Immature natural killer cell (primary cell): ENCODE measurements at regions not wholly inside any gene's neighbourhood (a gene's known extent, or its start where the extent isn't known, plus 50 kb on each side); places are given as distances from the start of the nearest gene placed in this dataset.

Source experiments
- DNase-seq, 3 donors: peaks; one replicate each; pipeline ENCODE4 v3.0.0; 2022; ENCODE audit warnings: mixed read lengths in 1 of 3
- H3K27ac Mint-ChIP-seq, 6 donors: one replicate each; pipeline ENCODE4 v1.8.0; 2020; ENCODE audit warnings: mixed read lengths in 6 of 6, mild to moderate bottlenecking in 5 of 6, inconsistent platforms in 4 of 6, moderate library complexity in 3 of 6
- H3K27me3 Mint-ChIP-seq, 3 donors: one replicate each; pipeline ENCODE4 v1.8.0; 2020 to 2021; ENCODE audit warnings: low read depth in 3 of 3, mild to moderate bottlenecking in 3 of 3, mixed read lengths in 3 of 3, moderate library complexity in 3 of 3, inconsistent platforms in 1 of 3
- H3K36me3 Mint-ChIP-seq, 3 donors: one replicate each; pipeline ENCODE4 v1.8.0; 2020; ENCODE audit warnings: mixed read lengths in 3 of 3, inconsistent platforms in 2 of 3, mild to moderate bottlenecking in 2 of 3
- H3K4me1 Mint-ChIP-seq, 2 donors: one replicate each; pipeline ENCODE4 v1.8.0; 2020; ENCODE audit warnings: inconsistent platforms in 2 of 2, mild to moderate bottlenecking in 2 of 2, mixed read lengths in 2 of 2, moderate library complexity in 1 of 2
- H3K4me3 Mint-ChIP-seq, 5 donors: one replicate each; pipeline ENCODE4 v1.8.0; 2020; ENCODE audit warnings: mild to moderate bottlenecking in 5 of 5, mixed read lengths in 5 of 5, inconsistent platforms in 3 of 5, moderate library complexity in 3 of 5
- H3K9me3 Mint-ChIP-seq, 6 donors: one replicate each; pipeline ENCODE4 v1.8.0; 2020; ENCODE audit warnings: mild to moderate bottlenecking in 6 of 6, mixed read lengths in 6 of 6, inconsistent platforms in 4 of 6, moderate library complexity in 3 of 6

DNA sequence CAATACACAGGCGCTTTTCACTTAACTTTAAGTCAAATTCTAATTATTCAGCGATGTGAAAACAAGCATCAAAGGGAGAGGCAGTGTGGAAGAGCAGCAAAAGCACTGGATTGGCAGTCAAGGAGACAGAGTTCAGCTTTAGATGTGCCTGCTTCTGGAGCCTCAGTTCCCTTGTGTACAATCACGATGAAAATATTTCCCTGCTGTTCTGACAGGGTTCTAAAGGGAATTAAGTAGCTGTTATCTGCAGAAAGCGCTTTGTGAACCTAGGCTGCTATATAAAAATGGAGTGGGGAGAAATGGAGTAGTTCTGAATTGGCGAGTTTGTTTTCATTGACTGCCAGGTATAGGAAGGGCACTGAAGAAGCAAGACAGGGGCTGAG is 237.8 kb upstream of the SP8 start:
- Mint-ChIP-seq H3K4me1 (no peaks in the 10 kb centered on the region), H3K4me3 (no peak overlapping the region), H3K9me3 (no peaks in the 10 kb centered on the region), H3K36me3 (no peaks in the 10 kb centered on the region), H3K27ac (no peak overlapping the region), H3K27me3 (peaks cover 0 to 5% (median 2%) of the 10 kb centered on the region in 3 donors)
- no peak for DNase-seq

DNA sequence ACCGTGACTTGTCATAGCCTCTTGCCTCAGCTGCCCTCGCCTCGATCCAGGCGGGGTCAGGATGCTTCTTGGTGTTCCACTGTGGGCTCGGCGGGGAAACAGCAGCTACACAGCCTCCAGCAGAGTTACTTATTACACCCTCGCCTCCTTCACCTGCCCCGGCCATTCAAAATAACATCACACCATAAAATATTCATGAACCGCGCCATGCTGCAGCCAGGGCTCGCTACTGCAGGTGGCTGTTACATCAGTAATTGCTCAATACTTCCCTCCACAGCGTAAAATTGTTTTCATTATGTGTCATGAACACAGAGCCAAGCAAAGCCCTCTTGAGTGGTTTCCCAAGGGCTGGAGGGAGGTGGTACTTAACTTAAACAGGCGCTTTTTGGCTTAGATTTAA is 241.5 kb upstream of the SP8 start:
- no peak for DNase-seq
- no peaks in the 10 kb centered on the region for H3K4me1 Mint-ChIP-seq
- no peak overlapping the region for H3K27ac Mint-ChIP-seq
- no peak overlapping the region for H3K4me3 Mint-ChIP-seq
- H3K36me3 Mint-ChIP-seq = no peaks in the 10 kb centered on the region
- peaks cover 0 to 5% (median 2%) of the 10 kb centered on the region in 3 donors for H3K27me3 Mint-ChIP-seq
- H3K9me3 Mint-ChIP-seq = no peaks in the 10 kb centered on the region

DNA sequence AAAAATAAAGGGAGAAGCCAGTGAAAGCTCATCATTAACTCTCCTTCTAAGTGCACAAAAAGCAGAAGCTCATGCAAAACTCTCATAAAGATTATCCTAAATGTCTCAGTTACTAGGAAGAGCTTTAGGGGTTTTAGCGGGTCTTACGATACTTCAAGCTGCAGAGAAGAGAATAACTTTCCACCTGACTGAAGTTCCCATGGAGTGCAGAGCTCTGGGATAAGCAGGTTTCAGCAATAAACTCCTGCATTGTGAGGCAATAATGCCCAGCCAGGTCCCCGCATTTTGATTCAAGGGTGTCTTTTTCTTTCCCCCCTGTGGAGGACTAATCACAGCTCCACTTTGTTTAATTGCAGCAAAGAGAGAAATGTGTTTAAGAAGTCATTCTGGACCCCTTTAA is 241.9 kb upstream of the SP8 start:
- Mint-ChIP-seq H3K27me3 (peaks cover 0 to 5% (median 2%) of the 10 kb centered on the region in 3 donors), H3K4me1 (no peaks in the 10 kb centered on the region), H3K4me3 (no peak overlapping the region), H3K36me3 (no peaks in the 10 kb centered on the region), H3K9me3 (no peaks in the 10 kb centered on the region), H3K27ac (no peak overlapping the region)
- no peak for DNase-seq

DNA sequence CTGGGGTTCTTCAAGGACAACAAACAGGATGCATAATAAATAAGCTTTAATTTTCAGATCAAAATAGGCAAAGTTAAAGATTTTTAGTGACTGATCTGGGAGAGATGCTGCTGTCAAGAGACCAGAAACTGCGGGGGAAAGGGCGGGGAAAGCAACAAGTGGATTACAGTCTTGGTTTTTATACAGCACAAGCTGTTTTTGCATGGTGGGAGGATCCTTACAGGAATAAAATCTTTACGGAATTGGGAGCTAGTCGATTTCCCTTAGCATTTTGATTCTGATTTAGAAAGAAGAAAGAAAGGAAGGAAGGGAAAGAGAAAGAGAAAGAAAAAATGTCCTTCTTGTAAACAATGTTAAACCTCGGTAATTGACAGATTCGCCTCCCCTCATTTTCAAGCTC is 242.3 kb upstream of the SP8 start:
- DNase-seq = no peak
- H3K36me3 Mint-ChIP-seq = no peaks in the 10 kb centered on the region
- H3K27ac Mint-ChIP-seq = no peak overlapping the region
- H3K4me1 Mint-ChIP-seq = no peaks in the 10 kb centered on the region
- H3K4me3 Mint-ChIP-seq = no peak overlapping the region
- peaks cover 0 to 5% (median 2%) of the 10 kb centered on the region in 3 donors for H3K27me3 Mint-ChIP-seq
- no peaks in the 10 kb centered on the region for H3K9me3 Mint-ChIP-seq

DNA sequence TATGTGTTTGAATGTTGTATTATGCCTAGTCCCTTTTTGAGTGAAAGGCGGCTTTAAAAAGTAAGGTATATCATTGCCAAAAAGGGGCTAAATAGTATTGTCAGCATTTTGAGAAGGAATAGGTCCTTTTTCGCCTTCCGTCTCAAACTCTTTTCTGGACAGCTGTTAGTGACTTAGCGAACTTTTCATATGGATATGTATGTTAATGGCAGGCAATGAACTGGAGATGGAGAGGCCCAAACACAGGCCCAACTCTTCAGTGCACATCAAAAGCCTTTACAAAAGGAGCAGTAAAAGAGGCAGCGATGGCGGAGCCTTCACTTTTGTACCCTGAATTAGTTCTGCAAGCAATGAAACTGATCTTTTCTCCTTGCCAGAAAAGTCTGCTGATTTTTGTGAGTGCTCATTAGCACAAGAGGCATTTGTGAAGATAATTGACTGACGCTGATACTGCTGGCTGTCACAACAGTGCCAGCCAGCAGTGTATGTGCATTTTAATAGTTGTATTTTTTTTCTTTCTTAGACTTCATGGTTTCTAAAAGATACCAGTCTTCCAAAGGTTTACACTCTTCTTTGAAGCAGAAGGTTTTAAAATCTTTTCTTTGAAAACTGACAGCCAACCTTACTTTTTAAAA is 243.7 kb upstream of the SP8 start:
- no peaks in the 10 kb centered on the region for H3K36me3 Mint-ChIP-seq
- H3K4me3 Mint-ChIP-seq = no peak overlapping the region
- H3K27me3 Mint-ChIP-seq = peaks cover 0 to 3% (median 2%) of the 10 kb centered on the region in 3 donors
- no peaks in the 10 kb centered on the region for H3K4me1 Mint-ChIP-seq
- DNase-seq = no peak
- no peak overlapping the region for H3K27ac Mint-ChIP-seq
- no peaks in the 10 kb centered on the region for H3K9me3 Mint-ChIP-seq

DNA sequence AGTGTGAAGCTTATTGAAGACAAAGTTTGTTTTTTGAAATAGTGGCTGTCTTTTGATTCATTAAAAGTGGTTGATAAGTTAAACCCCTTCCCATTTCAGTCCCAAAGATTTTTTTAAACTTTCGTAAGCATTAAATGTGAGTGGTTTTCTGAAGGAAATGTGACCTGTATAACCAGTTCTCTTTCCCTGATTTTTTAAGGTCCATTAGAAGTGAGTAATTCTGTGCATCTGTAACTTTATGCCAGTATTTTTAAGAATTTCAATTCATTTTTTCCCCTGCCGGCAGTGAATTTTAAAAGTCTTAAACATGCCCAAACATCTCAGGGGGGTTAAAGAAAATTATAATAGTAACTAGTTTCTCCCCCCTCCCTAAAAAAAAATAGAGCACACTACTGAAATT is 254.6 kb upstream of the SP8 start:
- H3K36me3 Mint-ChIP-seq = no peaks in the 10 kb centered on the region
- no peak overlapping the region for H3K4me3 Mint-ChIP-seq
- H3K27me3 Mint-ChIP-seq = peaks cover 0 to 4% (median 1%) of the 10 kb centered on the region in 3 donors
- peaks cover 0 to 7% (median 0%) of the 10 kb centered on the region in 6 donors for H3K9me3 Mint-ChIP-seq
- no peak for DNase-seq
- no peaks in the 10 kb centered on the region for H3K4me1 Mint-ChIP-seq
- H3K27ac Mint-ChIP-seq = no peak overlapping the region

DNA sequence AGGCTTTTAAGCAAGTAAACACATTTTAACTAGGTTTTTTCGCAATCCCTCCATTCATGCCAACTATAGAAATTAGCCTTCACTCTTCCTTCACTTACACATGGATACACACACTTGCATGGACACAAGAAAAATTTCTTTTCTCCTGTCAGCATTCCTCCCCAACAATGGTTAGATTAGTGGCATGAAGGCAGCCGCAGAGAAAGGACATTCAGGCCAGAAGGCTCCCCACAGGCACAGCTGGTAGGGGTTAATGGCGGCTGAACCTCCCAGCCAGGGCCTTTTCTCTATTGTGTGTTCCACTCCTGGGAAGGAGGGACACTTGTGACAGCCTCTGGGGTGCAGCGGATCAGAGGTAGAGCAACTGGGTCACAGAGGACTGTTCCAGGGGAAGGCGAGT is 255.0 kb upstream of the SP8 start:
- H3K4me1 Mint-ChIP-seq = no peaks in the 10 kb centered on the region
- no peaks in the 10 kb centered on the region for H3K36me3 Mint-ChIP-seq
- H3K27me3 Mint-ChIP-seq = peaks cover 0 to 4% (median 1%) of the 10 kb centered on the region in 3 donors
- no peak for DNase-seq
- H3K27ac Mint-ChIP-seq = no peak overlapping the region
- peaks cover 0 to 6% (median 0%) of the 10 kb centered on the region in 6 donors for H3K9me3 Mint-ChIP-seq
- H3K4me3 Mint-ChIP-seq = no peak overlapping the region

DNA sequence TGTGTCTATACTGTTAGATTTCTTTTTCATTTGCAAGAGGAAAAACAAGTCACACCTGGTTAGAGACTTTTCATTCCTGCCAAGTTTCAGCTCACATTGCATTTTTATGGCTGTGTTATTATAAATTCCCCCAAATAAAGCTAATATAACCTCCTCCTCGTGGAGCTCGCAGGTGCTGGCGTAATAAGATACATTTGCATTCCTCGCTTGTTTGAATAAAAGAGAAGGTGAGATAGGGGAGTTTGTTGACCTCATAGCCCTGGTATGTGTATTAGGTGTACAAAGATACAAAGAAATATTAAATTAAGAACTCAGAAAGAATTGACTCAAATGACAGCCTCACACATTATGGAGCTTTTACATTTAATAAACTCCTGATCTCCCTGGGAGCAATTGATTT is 257.7 kb upstream of the SP8 start:
- H3K4me3 Mint-ChIP-seq = no peak overlapping the region
- peaks cover 0 to 3% (median 0%) of the 10 kb centered on the region in 3 donors for H3K27me3 Mint-ChIP-seq
- H3K36me3 Mint-ChIP-seq = no peaks in the 10 kb centered on the region
- H3K4me1 Mint-ChIP-seq = no peaks in the 10 kb centered on the region
- DNase-seq = no peak
- H3K27ac Mint-ChIP-seq = no peak overlapping the region
- no peaks in the 10 kb centered on the region for H3K9me3 Mint-ChIP-seq

DNA sequence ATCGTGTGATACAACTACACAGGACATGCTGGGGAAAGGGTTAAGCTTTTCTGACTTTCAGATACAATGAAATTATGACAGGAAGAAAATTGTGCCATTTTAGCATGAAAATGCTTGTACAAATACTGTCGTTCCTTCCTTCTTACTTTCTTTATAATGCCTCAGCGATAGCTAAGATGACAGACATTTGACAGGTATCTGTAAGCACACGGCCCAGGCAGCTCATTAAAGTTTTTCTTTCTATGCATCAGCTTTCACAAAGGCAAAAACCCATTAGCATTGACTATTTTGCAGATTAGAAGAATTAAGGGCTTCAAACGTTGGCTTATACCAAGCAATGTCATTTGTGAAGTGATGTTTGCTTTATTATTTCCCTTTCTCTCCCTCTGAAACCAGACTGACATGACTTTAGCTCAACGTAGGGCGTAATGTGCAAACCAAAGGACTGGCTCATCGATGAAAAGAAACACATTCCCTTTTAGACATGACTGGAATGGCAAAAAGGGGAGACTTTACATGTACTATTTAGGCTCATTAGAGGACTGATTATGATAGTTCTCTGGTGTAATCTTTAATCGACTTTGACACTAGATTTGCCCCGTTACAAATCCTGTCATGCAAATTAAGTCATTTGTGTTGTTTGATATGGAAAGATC is 258.4 kb upstream of the SP8 start:
- Mint-ChIP-seq H3K9me3 (no peaks in the 10 kb centered on the region), H3K36me3 (no peaks in the 10 kb centered on the region), H3K4me3 (no peak overlapping the region), H3K27ac (no peak overlapping the region), H3K27me3 (peaks cover 0 to 3% (median 0%) of the 10 kb centered on the region in 3 donors), H3K4me1 (no peaks in the 10 kb centered on the region)
- DNase-seq = no peak

DNA sequence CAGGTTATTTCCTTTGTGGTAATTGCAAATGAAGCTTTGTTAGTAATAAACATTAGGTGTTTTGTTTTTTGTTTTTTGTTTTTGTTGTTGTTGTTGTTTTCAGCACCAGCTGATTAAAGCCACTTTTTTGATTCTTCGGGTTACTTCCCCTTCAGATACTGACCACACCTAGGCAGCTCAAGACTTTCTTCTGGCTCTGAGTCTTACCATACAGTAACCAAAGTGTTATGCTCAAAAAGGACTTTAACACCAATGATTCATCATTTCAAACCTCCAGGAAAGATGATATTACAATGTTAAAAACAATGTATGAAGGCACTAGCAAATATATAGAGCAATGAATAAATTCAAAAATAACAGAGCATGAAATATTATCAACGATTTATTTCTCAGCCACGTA is 265.2 kb upstream of the SP8 start:
- Mint-ChIP-seq H3K4me3 (no peak overlapping the region), H3K4me1 (no peaks in the 10 kb centered on the region), H3K9me3 (no peaks in the 10 kb centered on the region), H3K36me3 (no peaks in the 10 kb centered on the region), H3K27me3 (peaks cover 0 to 8% (median 1%) of the 10 kb centered on the region in 3 donors), H3K27ac (no peak overlapping the region)
- no peak for DNase-seq

DNA sequence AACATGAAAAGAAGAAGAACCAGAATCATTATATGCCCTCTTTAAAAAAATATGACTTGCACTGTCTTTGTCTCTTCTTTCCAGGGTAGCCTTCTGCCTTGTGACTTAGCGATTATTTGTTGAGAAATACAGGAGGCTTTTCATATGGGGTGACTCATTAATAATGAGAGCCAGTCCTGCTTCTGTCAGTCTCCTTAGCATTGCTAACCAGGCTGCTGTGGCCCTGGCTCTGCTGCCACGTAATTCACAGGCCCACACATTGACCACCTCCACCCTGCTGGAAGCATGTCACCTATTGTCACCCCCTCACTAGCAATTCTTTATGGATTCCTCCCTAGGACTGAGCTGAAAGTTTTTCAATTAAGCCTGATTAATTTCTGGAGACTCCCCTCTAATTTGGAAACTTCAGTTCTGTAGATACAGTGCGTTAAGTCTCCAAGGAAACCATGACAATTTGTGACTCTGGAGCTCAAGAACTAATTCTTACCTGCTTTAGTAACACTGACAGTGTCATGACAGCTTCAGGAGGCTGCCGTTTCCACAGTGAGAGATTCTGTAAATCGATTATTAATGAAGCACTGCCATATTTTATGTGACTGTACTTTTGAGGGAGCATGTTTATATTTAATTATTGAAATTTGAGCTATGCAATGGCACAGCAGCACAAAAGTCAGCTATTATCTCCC is 267.9 kb upstream of the SP8 start:
- Mint-ChIP-seq H3K4me3 (no peak overlapping the region), H3K36me3 (no peaks in the 10 kb centered on the region), H3K27me3 (peaks cover 0 to 9% (median 1%) of the 10 kb centered on the region in 3 donors), H3K27ac (no peak overlapping the region), H3K9me3 (peaks cover 0 to 5% (median 0%) of the 10 kb centered on the region in 6 donors), H3K4me1 (no peaks in the 10 kb centered on the region)
- no peak for DNase-seq

DNA sequence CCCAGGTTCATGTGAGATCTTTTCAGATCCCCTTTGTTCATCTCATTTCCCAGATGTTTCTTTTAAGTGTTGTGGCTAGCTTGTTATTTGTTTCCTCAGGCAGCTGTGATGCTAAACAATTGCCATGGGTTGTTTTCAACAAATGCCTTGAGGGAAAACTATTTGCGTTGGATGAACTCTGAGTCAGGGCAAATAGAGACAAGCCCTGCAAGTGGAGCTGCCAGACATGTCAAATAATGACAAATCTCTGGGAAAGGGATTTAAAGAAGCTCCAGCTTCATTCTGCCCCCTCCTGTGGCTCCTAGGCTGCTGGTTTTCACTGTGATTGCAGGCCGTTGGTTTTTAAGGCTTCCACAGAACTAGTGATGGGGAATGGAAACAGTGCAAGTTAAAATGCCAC is 272.4 kb upstream of the SP8 start:
- Mint-ChIP-seq H3K9me3 (peaks cover 0 to 5% (median 0%) of the 10 kb centered on the region in 6 donors), H3K27ac (no peak overlapping the region), H3K4me1 (no peaks in the 10 kb centered on the region), H3K27me3 (peaks cover 0 to 7% (median 0%) of the 10 kb centered on the region in 3 donors), H3K4me3 (no peak overlapping the region), H3K36me3 (no peaks in the 10 kb centered on the region)
- no peak for DNase-seq

DNA sequence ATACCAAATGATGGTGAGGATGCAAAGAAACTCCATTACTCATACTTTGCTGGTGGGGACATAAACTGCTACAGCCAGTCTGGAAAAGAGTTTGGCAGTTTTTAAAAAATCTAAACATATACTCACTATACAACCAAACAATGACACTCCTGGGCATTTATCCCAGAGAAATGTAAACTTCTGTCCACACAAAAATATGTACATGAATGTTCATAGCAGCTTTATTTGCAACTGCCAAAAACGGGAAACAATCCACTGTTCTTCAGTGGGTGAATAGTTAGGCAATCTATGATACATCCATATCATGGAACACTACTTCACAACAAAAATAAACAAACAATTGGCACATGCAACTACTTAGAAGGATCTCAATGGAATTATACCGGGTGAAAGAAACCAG is 276.4 kb upstream of the SP8 start:
- no peak overlapping the region for H3K27ac Mint-ChIP-seq

More for the DNA sequence above, 276.4 kb upstream of the SP8 start:
- Mint-ChIP-seq H3K4me1 (no peaks in the 10 kb centered on the region), H3K4me3 (no peak overlapping the region), H3K27me3 (peaks cover 0 to 2% (median 0%) of the 10 kb centered on the region in 3 donors), H3K9me3 (peaks cover 0 to 3% (median 0%) of the 10 kb centered on the region in 6 donors), H3K36me3 (no peaks in the 10 kb centered on the region)
- no peak for DNase-seq
